Mesendoderm (in vitro differentiated cells): ENCODE measurements at regions not wholly inside any gene's neighbourhood (a gene's known extent, or its start where the extent isn't known, plus 50 kb on each side); places are given as distances from the start of the nearest gene placed in this dataset.
A peak's percentile ranks its signal among the peaks of the same experiment; 100 is the strongest.

Source experiments
- DNase-seq: peaks from one replicate; pipeline ENCODE4 v3.0.0; 2013
- H2AK5ac ChIP-seq: 2 replicates; pipeline ENCODE4 v1.6.1; 2013; ENCODE audit warnings: low read length, inconsistent platforms
- H2BK120ac ChIP-seq: 2 replicates; pipeline ENCODE4 v1.6.1; 2013; ENCODE audit warnings: low read depth, mild to moderate bottlenecking, low read length, moderate library complexity, mixed read lengths
- H2BK15ac ChIP-seq: replicated peaks from 2 replicates; pipeline ENCODE4 v1.6.1; 2013; ENCODE audit warnings: low read depth, mild to moderate bottlenecking, moderate library complexity
- H2BK5ac ChIP-seq: 2 replicates; pipeline ENCODE4 v1.6.1; 2013; ENCODE audit warnings: low read length, inconsistent platforms
- H3K18ac ChIP-seq: 2 replicates; pipeline ENCODE4 v1.6.1; 2013; ENCODE audit warnings: mild to moderate bottlenecking, low read length, mixed read lengths
- H3K23ac ChIP-seq: one replicate; pipeline ENCODE4 v1.6.1; 2013; ENCODE audit warnings: low read length
- H3K27ac ChIP-seq: 2 replicates; pipeline ENCODE4 v1.5.1; 2013; ENCODE audit warnings: low read depth, mild to moderate bottlenecking, inconsistent platforms, low read length, moderate library complexity
- H3K27me3 ChIP-seq: 2 replicates; pipeline ENCODE4 v1.6.1; 2013; ENCODE audit warnings: low read length, control low read depth, mild to moderate bottlenecking, inconsistent platforms; ENCODE audit not compliant: insufficient read depth, poor library complexity
- H3K36me3 ChIP-seq: 2 replicates; pipeline ENCODE4 v1.6.1; 2013; ENCODE audit warnings: low read length, inconsistent platforms; ENCODE audit not compliant: control insufficient read depth, insufficient read depth
- H3K4ac ChIP-seq: one replicate; pipeline ENCODE4 v1.6.1; 2013; ENCODE audit warnings: low read depth, mild to moderate bottlenecking, low read length, moderate library complexity
- H3K4me1 ChIP-seq: 2 replicates; pipeline ENCODE4 v1.6.1; 2013; ENCODE audit warnings: low read depth, low read length, inconsistent platforms; ENCODE audit not compliant: control insufficient read depth
- H3K4me2 ChIP-seq: 2 replicates; pipeline ENCODE4 v1.6.1; 2013; ENCODE audit warnings: low read length
- H3K4me3 ChIP-seq: 2 replicates; pipeline ENCODE4 v1.5.1; 2013; ENCODE audit warnings: mild to moderate bottlenecking, low read length
- H3K56ac ChIP-seq: one replicate; pipeline ENCODE4 v1.6.1; 2013; ENCODE audit warnings: low read length
- H3K79me1 ChIP-seq: 2 replicates; pipeline ENCODE4 v1.6.1; 2013; ENCODE audit warnings: low read length, inconsistent platforms
- H3K79me2 ChIP-seq: 2 replicates; pipeline ENCODE4 v1.6.1; 2013; ENCODE audit warnings: mild to moderate bottlenecking, low read length; ENCODE audit not compliant: control insufficient read depth, insufficient read depth
- H3K9ac ChIP-seq: 2 replicates; pipeline ENCODE4 v1.6.1; 2013; ENCODE audit warnings: low read length, inconsistent platforms
- H4K5ac ChIP-seq: one replicate; pipeline ENCODE4 v1.6.1; 2013; ENCODE audit warnings: low read length
- H4K8ac ChIP-seq: one replicate; pipeline ENCODE4 v1.6.1; 2013; ENCODE audit warnings: low read depth, mild to moderate bottlenecking, control low read depth, low read length, moderate library complexity
- WGBS: extraction: QIAGEN DNeasy Blood & Tissue Kit; methylation state at CpG from one replicate; pipeline ENCODE4 v1.1.7; 2013; ENCODE audit warnings: low lambda C conversion rate, missing lambda C conversion rate; ENCODE audit not compliant: insufficient coverage; ENCODE audit errors: extremely low coverage; 5-methylcytosine and 5-hydroxymethylcytosine counted together

GRCh38 chr22:48981371-48982061, 846.2 kb downstream of the BRD1 start:
- no peaks in the 10 kb centered on the region for H3K4me1 ChIP-seq
- no peak overlapping the region for H3K23ac ChIP-seq
- no peaks in the 10 kb centered on the region for H3K79me1 ChIP-seq
- H4K8ac ChIP-seq, result no peak overlapping the region
- no peak overlapping the region for H3K56ac ChIP-seq
- DNase-seq, result no peak
- H3K79me2 ChIP-seq, result no peaks in the 10 kb centered on the region
- no peak overlapping the region for H3K4me2 ChIP-seq
- no peak overlapping the region for H3K27ac ChIP-seq
- no peaks in the 10 kb centered on the region for H3K36me3 ChIP-seq
- no peak overlapping the region for H3K4ac ChIP-seq
- no peak overlapping the region for H2BK5ac ChIP-seq
- H3K9ac ChIP-seq, result no peak overlapping the region
- H3K4me3 ChIP-seq, result no peak overlapping the region
- H2BK120ac ChIP-seq, result no peak overlapping the region
- no peak overlapping the region for H2BK15ac ChIP-seq
- H3K18ac ChIP-seq, result no peak overlapping the region
- WGBS, result no CpG with 5 or more reads among the region's 20 CpGs
- H3K27me3 ChIP-seq, result no peaks in the 10 kb centered on the region
- no peak overlapping the region for H2AK5ac ChIP-seq
- H4K5ac ChIP-seq, result no peak overlapping the region

DNA sequence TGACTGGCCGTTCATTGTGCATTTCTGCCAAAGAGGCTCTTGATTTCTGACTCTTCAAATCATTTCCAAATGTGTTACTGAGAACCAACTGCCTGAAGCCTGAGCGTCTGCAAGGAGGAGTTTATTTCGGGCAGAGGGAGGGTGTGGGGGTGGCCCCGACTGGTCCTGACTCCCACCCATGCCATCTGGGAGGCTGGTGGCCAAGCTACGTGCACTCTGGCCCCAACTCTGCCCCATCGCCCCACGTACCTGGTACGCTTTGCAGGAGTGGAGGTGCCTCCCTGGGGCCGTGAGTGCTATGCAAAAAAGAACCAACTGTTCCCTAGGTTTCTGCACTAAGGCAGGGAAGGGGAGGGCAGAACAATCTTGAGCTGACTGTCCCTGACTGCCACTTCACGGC, 846.8 kb downstream of the BRD1 start:
- Histone ChIP-seq H2BK120ac (no peak overlapping the region), H4K8ac (no peak overlapping the region), H3K4ac (no peak overlapping the region), H3K27ac (no peak overlapping the region), H3K4me3 (no peak overlapping the region), H3K4me2 (no peak overlapping the region), H3K27me3 (no peaks in the 10 kb centered on the region), H2BK5ac (no peak overlapping the region), H3K56ac (no peak overlapping the region), H4K5ac (no peak overlapping the region), H3K23ac (no peak overlapping the region), H3K79me1 (no peaks in the 10 kb centered on the region), H3K36me3 (no peaks in the 10 kb centered on the region), H2AK5ac (no peak overlapping the region), H3K4me1 (no peaks in the 10 kb centered on the region), H2BK15ac (no peak overlapping the region), H3K9ac (no peak overlapping the region), H3K79me2 (no peaks in the 10 kb centered on the region), H3K18ac (no peak overlapping the region)
- WGBS, result no CpG with 5 or more reads among the region's 10 CpGs
- no peak for DNase-seq

DNA sequence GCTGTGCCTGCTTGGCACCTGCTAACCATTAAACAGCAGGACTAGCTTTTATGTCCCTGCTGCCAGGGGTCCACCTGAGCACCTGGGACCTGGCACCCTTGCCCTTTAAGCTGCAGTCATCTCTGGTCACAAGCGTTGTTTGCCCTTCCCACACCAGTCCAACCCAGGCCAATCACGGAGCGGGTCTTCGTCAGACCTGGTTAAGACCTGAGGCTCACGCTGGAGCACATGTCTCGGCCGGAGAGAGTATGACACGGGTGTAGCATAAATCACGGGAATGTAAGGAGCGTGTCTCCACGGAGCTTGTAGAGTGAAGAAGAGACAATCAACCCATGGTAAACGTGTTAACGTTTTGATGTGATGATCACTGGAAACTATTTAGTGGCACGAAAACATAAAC, 847.3 kb downstream of the BRD1 start:
- Histone ChIP-seq H3K36me3 (no peaks in the 10 kb centered on the region), H3K27me3 (no peaks in the 10 kb centered on the region), H3K4me1 (no peaks in the 10 kb centered on the region), H3K18ac (no peak overlapping the region), H2BK5ac (no peak overlapping the region), H3K27ac (no peak overlapping the region), H3K56ac (no peak overlapping the region), H2BK120ac (no peak overlapping the region), H4K8ac (no peak overlapping the region), H3K79me1 (no peaks in the 10 kb centered on the region), H3K23ac (no peak overlapping the region), H3K79me2 (no peaks in the 10 kb centered on the region), H2BK15ac (no peak overlapping the region), H3K4me2 (no peak overlapping the region), H4K5ac (no peak overlapping the region), H2AK5ac (no peak overlapping the region), H3K9ac (no peak overlapping the region), H3K4me3 (no peak overlapping the region), H3K4ac (no peak overlapping the region)
- no peak for DNase-seq
- WGBS, result no CpG with 5 or more reads among the region's 14 CpGs

DNA sequence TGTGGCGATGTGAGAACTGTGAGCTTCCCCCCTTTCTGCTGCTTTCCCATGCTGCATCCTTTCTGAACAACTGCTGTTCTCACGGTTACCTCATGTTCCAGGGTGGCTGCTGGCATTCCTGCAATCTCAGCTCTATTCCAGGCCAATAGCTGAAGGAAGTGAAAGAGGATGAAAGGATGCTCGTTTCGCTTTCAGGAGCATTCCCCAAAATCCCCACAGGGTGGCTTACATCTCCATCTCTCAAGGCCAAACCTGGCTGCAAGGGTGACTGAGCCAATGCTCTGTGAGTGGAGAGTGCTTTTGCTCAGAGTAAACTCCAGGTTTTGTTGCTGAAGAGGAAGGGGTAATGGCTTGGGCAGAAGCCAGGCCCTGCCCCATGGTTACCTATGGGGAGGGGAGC, 848.2 kb downstream of the BRD1 start:
- Histone ChIP-seq H2BK120ac (no peak overlapping the region), H2BK5ac (no peak overlapping the region), H4K5ac (no peak overlapping the region), H3K4me2 (no peak overlapping the region), H3K27ac (no peak overlapping the region), H3K27me3 (no peaks in the 10 kb centered on the region), H4K8ac (no peak overlapping the region), H3K4ac (no peak overlapping the region), H2AK5ac (no peak overlapping the region), H3K4me1 (peaks cover 4% of the 10 kb centered on the region), H3K36me3 (no peaks in the 10 kb centered on the region), H3K18ac (no peak overlapping the region), H3K56ac (no peak overlapping the region), H2BK15ac (no peak overlapping the region), H3K9ac (no peak overlapping the region), H3K4me3 (no peak overlapping the region), H3K23ac (no peak overlapping the region), H3K79me2 (no peaks in the 10 kb centered on the region), H3K79me1 (no peaks in the 10 kb centered on the region)
- DNase-seq, result peak; percentile 85
- WGBS, result no CpG with 5 or more reads among the region's 4 CpGs

DNA sequence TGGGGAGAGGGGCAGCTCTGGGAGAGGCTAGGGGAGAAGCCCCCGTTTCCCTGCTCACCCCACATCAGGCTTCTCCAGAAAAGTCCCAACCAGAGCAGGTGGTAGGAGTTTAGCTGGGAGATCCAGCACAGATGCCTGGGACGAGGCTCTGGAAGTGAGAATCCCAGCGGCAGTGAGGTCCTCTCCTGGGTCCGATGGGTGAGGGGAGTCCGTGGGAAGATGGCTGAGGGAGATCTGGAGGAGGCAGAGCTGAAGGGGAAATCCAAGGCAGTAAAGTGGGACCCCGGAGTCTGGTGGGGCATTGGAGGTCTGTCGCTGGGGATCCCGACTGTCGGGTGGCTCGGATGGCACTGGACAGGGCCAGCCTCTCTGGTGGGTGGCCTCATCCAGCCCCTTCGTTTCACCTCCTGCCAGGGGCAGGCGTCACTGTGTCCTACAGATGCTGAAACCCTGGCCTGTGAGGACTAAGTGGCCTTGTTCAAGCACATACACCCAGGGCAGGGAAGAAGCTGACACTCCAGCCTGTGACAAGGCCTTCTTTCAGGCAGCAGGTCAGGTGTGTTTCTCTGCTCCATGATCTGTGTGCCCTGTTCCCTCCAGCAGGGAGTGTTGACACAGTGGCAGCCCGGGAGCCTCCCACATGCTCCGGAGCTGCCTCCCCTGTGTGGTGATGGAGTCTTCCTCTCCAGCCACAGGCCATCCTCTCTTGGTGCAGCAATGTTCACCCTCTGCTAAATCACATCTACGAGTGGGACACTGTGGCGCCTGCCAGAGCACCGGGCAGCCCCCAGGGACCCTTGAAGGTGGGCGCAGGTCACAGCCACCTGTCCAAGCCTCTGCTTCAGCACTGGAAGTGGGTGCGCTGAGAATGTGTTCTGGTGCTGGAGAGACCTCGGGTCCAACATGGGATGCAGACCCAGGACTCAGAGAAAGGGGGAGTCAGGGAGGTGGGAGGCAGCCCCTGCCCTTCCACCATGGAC, 850.8 kb downstream of the BRD1 start:
- Histone ChIP-seq H3K27ac (no peak overlapping the region), H3K4me3 (no peak overlapping the region), H3K79me2 (no peaks in the 10 kb centered on the region), H3K9ac (no peak overlapping the region), H2AK5ac (no peak overlapping the region), H3K23ac (no peak overlapping the region), H3K18ac (no peak overlapping the region), H3K79me1 (no peaks in the 10 kb centered on the region), H2BK15ac (no peak overlapping the region), H4K5ac (no peak overlapping the region), H2BK5ac (no peak overlapping the region), H3K56ac (no peak overlapping the region), H3K4ac (no peak overlapping the region), H4K8ac (no peak overlapping the region), H3K4me2 (no peak overlapping the region), H3K4me1 (peaks cover 7% of the 10 kb centered on the region), H3K27me3 (no peaks in the 10 kb centered on the region), H3K36me3 (no peaks in the 10 kb centered on the region), H2BK120ac (no peak overlapping the region)
- no peak for DNase-seq
- WGBS, result no CpG with 5 or more reads among the region's 20 CpGs
